Lung microvascular endothelial cell (primary cell): ENCODE measurements at regions not wholly inside any gene's neighbourhood (a gene's known extent, or its start where the extent isn't known, plus 50 kb on each side); places are given as distances from the start of the nearest gene placed in this dataset.

Experiments used
- DNase-seq, 2 donors: peaks; one replicate each; pipeline versions ENCODE4 v3.0.0 to v3.0.0-alpha.2; 2010; ENCODE audit warnings: low read depth in 2 of 2

GRCh38 chr2:8389431-8390108 is 292.3 kb upstream of the ID2 start:
- no peak for DNase-seq

- no peak for DNase-seq
These were observed 290.7 kb upstream of the ID2 start for GRCh38 chr2:8391126-8391525.

GRCh38 chr2:8391584-8391983 is 290.3 kb upstream of the ID2 start:
- no peak for DNase-seq

GRCh38 chr2:8392098-8392866 is 289.6 kb upstream of the ID2 start:
- no peak for DNase-seq

- DNase-seq, result no peak
These were observed 288.4 kb upstream of the ID2 start for GRCh38 chr2:8393506-8393905.

GRCh38 chr2:8394131-8394530 is 287.7 kb upstream of the ID2 start:
- DNase-seq, result no peak

GRCh38 chr2:8394569-8395359 is 287.1 kb upstream of the ID2 start:
- no peak for DNase-seq

- no peak for DNase-seq
These were observed 286.1 kb upstream of the ID2 start for GRCh38 chr2:8395718-8396117.

GRCh38 chr2:8398040-8398668 is 283.7 kb upstream of the ID2 start:
- DNase-seq, result no peak

- DNase-seq, result no peak
These were observed 282.1 kb upstream of the ID2 start for GRCh38 chr2:8399731-8400130.

GRCh38 chr2:8400196-8400595 is 281.7 kb upstream of the ID2 start:
- no peak for DNase-seq

GRCh38 chr2:8402222-8402621 is 279.6 kb upstream of the ID2 start:
- no peak for DNase-seq

- no peak for DNase-seq
These were observed 278.0 kb upstream of the ID2 start for GRCh38 chr2:8403876-8404275.

- no peak for DNase-seq
These were observed 276.5 kb upstream of the ID2 start for GRCh38 chr2:8405334-8405733.

- DNase-seq, result no peak
These were observed 275.6 kb upstream of the ID2 start for GRCh38 chr2:8406271-8406670.

GRCh38 chr2:8407332-8407731 is 274.5 kb upstream of the ID2 start:
- DNase-seq, result no peak

GRCh38 chr2:8408560-8409460 is 273.0 kb upstream of the ID2 start:
- DNase-seq, result no peak

GRCh38 chr2:8409461-8410260 is 272.2 kb upstream of the ID2 start:
- DNase-seq, result no peak

GRCh38 chr2:8412082-8412481 is 269.8 kb upstream of the ID2 start:
- no peak for DNase-seq

- no peak for DNase-seq
These were observed 269.3 kb upstream of the ID2 start for GRCh38 chr2:8412586-8412985.
